Neural crest cell (in vitro differentiated cells): ENCODE measurements at regions not wholly inside any gene's neighbourhood (a gene's known extent, or its start where the extent isn't known, plus 50 kb on each side); places are given as distances from the start of the nearest gene placed in this dataset.
A peak's percentile ranks its signal among the peaks of the same experiment; 100 is the strongest.

Source experiments
- DNase-seq: peaks from one replicate; pipeline ENCODE4 v3.0.0; 2021; ENCODE audit warnings: low read depth, mixed read lengths, low spot score
- H3K27ac Mint-ChIP-seq: one replicate; pipeline ENCODE4 v1.8.0; 2021; ENCODE audit warnings: mild to moderate bottlenecking, mixed read lengths; ENCODE audit not compliant: unreplicated experiment
- H3K27me3 Mint-ChIP-seq: 2 replicates; pipeline ENCODE4 v1.8.0; 2021; ENCODE audit warnings: low read depth, mild to moderate bottlenecking, mixed read lengths
- H3K36me3 Mint-ChIP-seq: 2 replicates; pipeline ENCODE4 v1.8.0; 2021; ENCODE audit warnings: low read depth, mild to moderate bottlenecking, mixed read lengths
- H3K4me1 Mint-ChIP-seq: 2 replicates; pipeline ENCODE4 v1.8.0; 2021; ENCODE audit warnings: mixed read lengths
- H3K4me3 Mint-ChIP-seq: one replicate; pipeline ENCODE4 v1.8.0; 2021; ENCODE audit warnings: mild to moderate bottlenecking, mixed read lengths
- H3K9me3 Mint-ChIP-seq: 2 replicates; pipeline ENCODE4 v1.8.0; 2021; ENCODE audit warnings: mixed read lengths
- CTCF ChIP-seq: fragments of 200-600 bp; sonication (generic); conservative IDR thresholded peaks from 2 replicates; pipeline ENCODE4 v1.5.0; 2021; ENCODE audit warnings: antibody characterized with exemption, mild to moderate bottlenecking

GRCh38 chr6:88492824-88493223 is 326.7 kb upstream of the CNR1 start:
- Mint-ChIP-seq H3K27me3 (no peaks in the 10 kb centered on the region), H3K9me3 (peaks cover 6% of the 10 kb centered on the region), H3K27ac (no peak overlapping the region), H3K4me3 (no peak overlapping the region), H3K36me3 (peaks cover 2% of the 10 kb centered on the region), H3K4me1 (peaks cover 14% of the 10 kb centered on the region)
- peak; percentile 60 for TF ChIP-seq CTCF
- DNase-seq = no peak

- TF ChIP-seq CTCF = no peak
- no peak for DNase-seq
- Mint-ChIP-seq H3K36me3 (peaks cover 2% of the 10 kb centered on the region), H3K4me3 (no peak overlapping the region), H3K9me3 (peaks cover 8% of the 10 kb centered on the region), H3K27me3 (no peaks in the 10 kb centered on the region), H3K27ac (no peak overlapping the region), H3K4me1 (peaks cover 14% of the 10 kb centered on the region)
Observed at GRCh38 chr6:88492241-88492640, 326.1 kb upstream of the CNR1 start.

- no peak overlapping the region for H3K27ac Mint-ChIP-seq
- no peaks in the 10 kb centered on the region for H3K27me3 Mint-ChIP-seq
- H3K36me3 Mint-ChIP-seq = peaks cover 2% of the 10 kb centered on the region
- DNase-seq = no peak
- H3K9me3 Mint-ChIP-seq = peaks cover 9% of the 10 kb centered on the region
- TF ChIP-seq CTCF = no peak
- peaks cover 14% of the 10 kb centered on the region for H3K4me1 Mint-ChIP-seq
- H3K4me3 Mint-ChIP-seq = no peak overlapping the region
Observed at GRCh38 chr6:88491266-88491880, 325.2 kb upstream of the CNR1 start.

GRCh38 chr6:88490908-88491264 is 324.7 kb upstream of the CNR1 start:
- H3K4me3 Mint-ChIP-seq = no peak overlapping the region
- peaks cover 9% of the 10 kb centered on the region for H3K9me3 Mint-ChIP-seq
- no peak for TF ChIP-seq CTCF
- no peaks in the 10 kb centered on the region for H3K27me3 Mint-ChIP-seq
- peaks cover 14% of the 10 kb centered on the region for H3K4me1 Mint-ChIP-seq
- no peak for DNase-seq
- H3K27ac Mint-ChIP-seq = no peak overlapping the region
- peaks cover 2% of the 10 kb centered on the region for H3K36me3 Mint-ChIP-seq

GRCh38 chr6:88490195-88490907 is 324.2 kb upstream of the CNR1 start:
- Mint-ChIP-seq H3K4me3 (no peak overlapping the region), H3K27ac (no peak overlapping the region)

More at GRCh38 chr6:88490195-88490907, 324.2 kb upstream of the CNR1 start:
- TF ChIP-seq CTCF = no peak
- Mint-ChIP-seq H3K27me3 (no peaks in the 10 kb centered on the region), H3K9me3 (peaks cover 10% of the 10 kb centered on the region), H3K36me3 (peaks cover 2% of the 10 kb centered on the region), H3K4me1 (peaks cover 14% of the 10 kb centered on the region)
- DNase-seq = no peak
